T-helper 17 cell (primary cell): ENCODE measurements at regions not wholly inside any gene's neighbourhood (a gene's known extent, or its start where the extent isn't known, plus 50 kb on each side); places are given as distances from the start of the nearest gene placed in this dataset.

ENCODE experiments used
- ATAC-seq: fragments of 150-1000 bp; cut with Tn5 transposase; 2 replicates; pipeline ENCODE4 v1.10.0; 2021; ENCODE audit warnings: mild to moderate bottlenecking, moderate library complexity
- DNase-seq, 3 donors: peaks; one replicate each; pipeline versions ENCODE4 v3.0.0 to v3.0.0-alpha.2; 2020 to 2021
- H3K9me3 ChIP-seq: one replicate; pipeline ENCODE4 v1.7.0; 2013; ENCODE audit warnings: low read length, mild to moderate bottlenecking; ENCODE audit not compliant: control insufficient read depth, poor library complexity, severe bottlenecking
- H3K27ac Mint-ChIP-seq: one replicate; pipeline ENCODE4 v1.8.0; 2022; ENCODE audit warnings: mild to moderate bottlenecking, moderate library complexity, mixed read lengths
- H3K27me3 Mint-ChIP-seq: one replicate; pipeline ENCODE4 v1.8.0; 2022; ENCODE audit warnings: mixed read lengths
- H3K36me3 Mint-ChIP-seq: one replicate; pipeline ENCODE4 v1.8.0; 2022; ENCODE audit warnings: low read depth, mixed read lengths
- H3K4me1 Mint-ChIP-seq: one replicate; pipeline ENCODE4 v1.8.0; 2022; ENCODE audit warnings: mild to moderate bottlenecking, mixed read lengths
- H3K4me3 Mint-ChIP-seq: one replicate; pipeline ENCODE4 v1.8.0; 2022; ENCODE audit warnings: mild to moderate bottlenecking, moderate library complexity, mixed read lengths

GRCh38 chr16:6645768-6646568, 686.7 kb upstream of the RBFOX1 start:
- no peaks in the 10 kb centered on the region for H3K9me3 ChIP-seq
- Mint-ChIP-seq H3K4me3 (no peak overlapping the region), H3K27ac (no peak overlapping the region), H3K36me3 (no peaks in the 10 kb centered on the region), H3K27me3 (peaks cover 8% of the 10 kb centered on the region), H3K4me1 (peaks cover 4% of the 10 kb centered on the region)
- ATAC-seq (no peak), DNase-seq (no peak)

DNA sequence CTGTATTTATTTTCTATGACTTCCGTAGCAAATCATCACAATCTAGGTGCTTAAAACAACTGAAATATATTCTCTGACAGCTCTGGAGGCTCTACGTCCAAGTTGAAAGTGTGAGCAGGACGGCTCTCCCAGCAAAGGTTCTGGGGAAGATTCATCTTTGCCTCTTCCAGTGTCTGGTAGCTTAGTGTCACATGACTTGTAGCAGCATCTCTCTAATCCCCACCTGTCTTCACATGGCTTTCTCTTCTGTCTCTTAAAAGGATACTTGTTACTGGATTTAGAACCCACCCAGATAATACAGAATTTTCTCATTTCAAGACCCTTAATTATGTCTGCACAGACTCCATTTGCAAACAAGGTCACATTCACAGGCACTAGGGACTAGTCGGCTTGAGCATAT, 687.7 kb upstream of the RBFOX1 start:
- peaks cover 10% of the 10 kb centered on the region for H3K27me3 Mint-ChIP-seq
- H3K36me3 Mint-ChIP-seq: no peaks in the 10 kb centered on the region
- no peaks in the 10 kb centered on the region for H3K9me3 ChIP-seq
- DNase-seq: no peak
- H3K27ac Mint-ChIP-seq: no peak overlapping the region
- no peak overlapping the region for H3K4me3 Mint-ChIP-seq
- ATAC-seq: no peak
- H3K4me1 Mint-ChIP-seq: peaks cover 4% of the 10 kb centered on the region

DNA sequence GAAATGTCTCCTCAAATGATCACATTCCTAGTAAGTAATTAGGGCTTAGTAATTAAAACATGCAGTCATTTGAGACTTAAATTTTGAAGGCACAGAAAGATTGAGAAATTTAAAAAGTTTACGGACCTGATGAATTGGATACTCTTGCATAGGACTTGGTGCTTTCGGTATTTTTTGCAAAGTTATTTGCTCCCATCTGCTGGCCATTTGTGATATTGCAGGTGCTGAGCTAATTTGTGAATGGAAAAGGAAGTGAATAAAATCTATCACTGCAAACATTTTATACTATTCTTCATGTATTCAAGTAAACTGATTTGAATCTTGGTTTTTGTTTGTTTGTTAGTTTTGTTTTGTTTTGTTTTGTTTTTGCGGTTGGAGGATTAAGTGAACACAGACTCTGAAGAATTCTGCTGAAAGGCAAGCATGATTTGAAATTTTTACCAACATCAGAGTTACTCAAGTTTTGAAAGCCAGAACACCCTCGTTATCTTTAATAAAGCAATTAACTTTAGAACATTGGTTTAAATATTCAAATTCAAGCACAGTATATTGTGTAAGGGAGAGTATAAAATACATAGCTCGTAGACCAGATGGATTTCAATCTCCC, 689.5 kb upstream of the RBFOX1 start:
- H3K36me3 Mint-ChIP-seq: no peaks in the 10 kb centered on the region
- no peak overlapping the region for H3K27ac Mint-ChIP-seq
- H3K4me1 Mint-ChIP-seq: peaks cover 4% of the 10 kb centered on the region
- peaks cover 5% of the 10 kb centered on the region for H3K27me3 Mint-ChIP-seq
- ATAC-seq: no peak
- H3K4me3 Mint-ChIP-seq: no peak overlapping the region
- H3K9me3 ChIP-seq: no peaks in the 10 kb centered on the region
- DNase-seq: peak in 2 of 3 donors; percentile 8 to 20

- Mint-ChIP-seq H3K4me1 (peaks cover 4% of the 10 kb centered on the region), H3K4me3 (no peak overlapping the region), H3K27me3 (peaks cover 5% of the 10 kb centered on the region), H3K27ac (no peak overlapping the region), H3K36me3 (no peaks in the 10 kb centered on the region)
- ATAC-seq (no peak), DNase-seq (no peak)
- H3K9me3 ChIP-seq: no peaks in the 10 kb centered on the region
These were observed 690.4 kb upstream of the RBFOX1 start for GRCh38 chr16:6642271-6642670.

DNA sequence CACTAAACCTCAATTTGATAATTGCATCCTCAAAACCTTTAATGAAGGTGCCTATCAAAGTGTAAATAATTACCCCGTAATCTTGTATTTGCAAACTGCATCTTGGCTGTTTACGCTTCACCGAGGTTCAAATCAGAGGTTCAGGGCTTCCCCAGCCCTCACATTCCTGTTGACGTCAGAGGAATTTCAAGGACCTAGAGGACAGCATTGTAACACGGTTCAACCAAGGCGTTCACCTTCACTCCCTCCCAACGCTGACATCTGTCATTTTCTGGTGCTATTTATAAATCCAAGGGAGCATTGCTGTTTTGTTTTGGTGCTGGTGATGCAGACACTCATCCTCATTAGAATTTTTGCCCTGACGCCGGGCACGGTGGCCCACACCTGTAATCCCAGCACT, 691.6 kb upstream of the RBFOX1 start:
- Mint-ChIP-seq H3K27ac (no peak overlapping the region), H3K36me3 (no peaks in the 10 kb centered on the region), H3K4me3 (no peak overlapping the region), H3K4me1 (peaks cover 4% of the 10 kb centered on the region), H3K27me3 (peaks cover 5% of the 10 kb centered on the region)
- H3K9me3 ChIP-seq: no peaks in the 10 kb centered on the region
- ATAC-seq (no peak), DNase-seq (no peak)

- Mint-ChIP-seq H3K4me1 (no peaks in the 10 kb centered on the region), H3K27ac (no peak overlapping the region), H3K27me3 (peaks cover 5% of the 10 kb centered on the region), H3K36me3 (no peaks in the 10 kb centered on the region), H3K4me3 (no peak overlapping the region)
- no peak for ATAC-seq
- DNase-seq: no peak
- H3K9me3 ChIP-seq: no peaks in the 10 kb centered on the region
These were observed 696.2 kb upstream of the RBFOX1 start for GRCh38 chr16:6636457-6636856.

GRCh38 chr16:6634151-6634550, 698.5 kb upstream of the RBFOX1 start:
- Mint-ChIP-seq H3K27me3 (no peaks in the 10 kb centered on the region), H3K4me1 (no peaks in the 10 kb centered on the region), H3K27ac (no peak overlapping the region), H3K36me3 (no peaks in the 10 kb centered on the region), H3K4me3 (no peak overlapping the region)
- no peak for DNase-seq
- H3K9me3 ChIP-seq: no peaks in the 10 kb centered on the region
- ATAC-seq: no peak

- ATAC-seq (no peak), DNase-seq (no peak)
- no peaks in the 10 kb centered on the region for H3K27me3 Mint-ChIP-seq
- H3K36me3 Mint-ChIP-seq: no peaks in the 10 kb centered on the region
- no peaks in the 10 kb centered on the region for H3K9me3 ChIP-seq
- H3K27ac Mint-ChIP-seq: no peak overlapping the region
- H3K4me3 Mint-ChIP-seq: no peak overlapping the region
- no peaks in the 10 kb centered on the region for H3K4me1 Mint-ChIP-seq
These were observed 699.2 kb upstream of the RBFOX1 start for GRCh38 chr16:6633456-6633855.

- Mint-ChIP-seq H3K36me3 (no peaks in the 10 kb centered on the region), H3K4me1 (no peaks in the 10 kb centered on the region), H3K27ac (no peak overlapping the region), H3K27me3 (no peaks in the 10 kb centered on the region), H3K4me3 (no peak overlapping the region)
- ATAC-seq (no peak), DNase-seq (no peak)
- H3K9me3 ChIP-seq: no peaks in the 10 kb centered on the region
These were observed 703.5 kb upstream of the RBFOX1 start for GRCh38 chr16:6629110-6629509.

GRCh38 chr16:6625606-6626005, 707.0 kb upstream of the RBFOX1 start:
- no peak overlapping the region for H3K4me3 Mint-ChIP-seq
- H3K9me3 ChIP-seq: no peaks in the 10 kb centered on the region
- no peaks in the 10 kb centered on the region for H3K4me1 Mint-ChIP-seq
- H3K27me3 Mint-ChIP-seq: no peaks in the 10 kb centered on the region
- no peak for ATAC-seq
- H3K27ac Mint-ChIP-seq: no peak overlapping the region
- H3K36me3 Mint-ChIP-seq: no peaks in the 10 kb centered on the region
- no peak for DNase-seq

DNA sequence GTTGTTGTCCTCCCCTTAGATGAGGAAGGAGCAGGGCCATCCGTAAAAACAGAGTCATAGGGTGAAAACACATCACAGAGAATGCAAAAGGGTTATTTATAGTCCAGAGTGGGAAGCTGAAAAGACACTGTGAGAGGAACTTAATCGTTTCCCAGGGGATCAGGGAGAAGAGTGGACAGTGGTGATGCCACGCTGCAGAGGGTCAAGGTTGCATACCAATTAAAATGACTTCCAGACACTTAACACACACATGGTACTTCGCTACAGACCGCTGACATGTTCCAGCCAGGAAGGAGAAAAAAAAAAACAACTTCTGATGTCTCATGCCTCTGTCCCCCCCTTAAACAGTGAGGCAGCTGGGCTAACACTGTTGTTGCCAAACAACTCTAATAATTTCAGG, 713.8 kb upstream of the RBFOX1 start:
- Mint-ChIP-seq H3K27ac (no peak overlapping the region), H3K4me1 (no peaks in the 10 kb centered on the region), H3K27me3 (no peaks in the 10 kb centered on the region), H3K4me3 (no peak overlapping the region), H3K36me3 (no peaks in the 10 kb centered on the region)
- DNase-seq: no peak
- no peak for ATAC-seq
- H3K9me3 ChIP-seq: no peaks in the 10 kb centered on the region

DNA sequence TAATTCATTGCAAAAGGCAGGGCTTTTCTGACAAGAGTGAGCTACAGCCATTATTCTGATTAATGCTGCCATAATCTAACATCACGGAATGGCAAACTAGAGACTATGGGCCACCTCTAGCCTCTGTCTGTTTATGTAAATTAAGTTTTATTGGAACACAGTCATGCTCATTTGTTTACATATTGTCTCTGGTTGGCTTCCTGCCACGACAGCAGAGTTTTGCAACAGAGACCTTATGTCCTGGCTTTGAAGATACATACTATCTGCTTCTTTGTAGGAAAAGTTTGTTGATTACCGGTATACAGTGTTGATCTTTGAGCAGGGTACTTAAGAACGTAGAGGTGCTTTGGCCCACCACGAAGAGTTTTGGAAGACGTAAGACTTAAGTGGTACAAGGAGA, 715.9 kb upstream of the RBFOX1 start:
- no peaks in the 10 kb centered on the region for H3K27me3 Mint-ChIP-seq
- H3K9me3 ChIP-seq: no peaks in the 10 kb centered on the region
- ATAC-seq: no peak
- H3K4me3 Mint-ChIP-seq: no peak overlapping the region
- no peak for DNase-seq
- H3K4me1 Mint-ChIP-seq: no peaks in the 10 kb centered on the region
- no peak overlapping the region for H3K27ac Mint-ChIP-seq
- H3K36me3 Mint-ChIP-seq: no peaks in the 10 kb centered on the region

DNA sequence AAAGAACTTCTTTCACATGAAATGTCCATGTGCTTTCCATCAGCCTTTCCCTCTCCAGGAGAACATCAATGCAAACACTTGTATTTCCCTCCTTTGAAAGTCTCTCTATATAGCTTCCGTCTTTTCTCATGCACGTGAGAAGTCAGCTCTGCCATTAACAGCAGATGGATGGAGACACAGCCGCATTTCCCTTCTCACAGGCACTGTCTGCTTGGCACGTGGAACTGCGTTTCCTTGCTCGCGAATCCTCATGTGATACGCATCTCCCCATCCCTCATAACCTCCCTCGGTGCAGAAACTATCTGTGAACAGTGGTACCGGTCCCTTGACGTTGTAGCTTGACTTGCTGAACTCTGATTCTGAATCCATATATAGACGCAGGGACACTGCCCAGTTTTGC, 717.0 kb upstream of the RBFOX1 start:
- no peaks in the 10 kb centered on the region for H3K4me1 Mint-ChIP-seq

GRCh38 chr16:6611535-6611934, 721.1 kb upstream of the RBFOX1 start:
- no peaks in the 10 kb centered on the region for H3K9me3 ChIP-seq
- DNase-seq (no peak), ATAC-seq (no peak)
- Mint-ChIP-seq H3K4me3 (no peak overlapping the region), H3K36me3 (no peaks in the 10 kb centered on the region), H3K27me3 (no peaks in the 10 kb centered on the region), H3K4me1 (no peaks in the 10 kb centered on the region), H3K27ac (no peak overlapping the region)

More for the DNA sequence above, 717.0 kb upstream of the RBFOX1 start:
- no peak overlapping the region for H3K27ac Mint-ChIP-seq
- H3K4me3 Mint-ChIP-seq: no peak overlapping the region
- H3K36me3 Mint-ChIP-seq: no peaks in the 10 kb centered on the region
- ATAC-seq (no peak), DNase-seq (no peak)
- H3K9me3 ChIP-seq: no peaks in the 10 kb centered on the region
- H3K27me3 Mint-ChIP-seq: no peaks in the 10 kb centered on the region
